IPS-20b (cell line): ENCODE measurements at regions not wholly inside any gene's neighbourhood (a gene's known extent, or its start where the extent isn't known, plus 50 kb on each side); places are given as distances from the start of the nearest gene placed in this dataset.
"Not testable (repeated sequence)": the region's sequence is repeated elsewhere in the genome, so short reads cannot be mapped to it uniquely, and the experiment has no call there.

ENCODE experiments used
- H3K27ac ChIP-seq: one replicate; pipeline ENCODE4 v1.5.1; 2013; ENCODE audit warnings: low read length
- H3K27me3 ChIP-seq: 2 replicates; pipeline ENCODE4 v1.6.1; 2013; ENCODE audit warnings: mild to moderate bottlenecking, low read length, inconsistent platforms; ENCODE audit not compliant: insufficient read depth
- H3K36me3 ChIP-seq: 2 replicates; pipeline ENCODE4 v1.6.1; 2013; ENCODE audit warnings: low read depth, mild to moderate bottlenecking, inconsistent platforms, low read length, moderate library complexity; ENCODE audit not compliant: insufficient read depth
- H3K4me1 ChIP-seq: 2 replicates; pipeline ENCODE4 v1.6.1; 2013; ENCODE audit warnings: mild to moderate bottlenecking, control low read depth, inconsistent platforms, low read length, moderate library complexity; ENCODE audit not compliant: insufficient read depth
- H3K4me3 ChIP-seq: 2 replicates; pipeline ENCODE4 v1.5.1; 2013; ENCODE audit warnings: mild to moderate bottlenecking, low read length, inconsistent platforms
- H3K9ac ChIP-seq: 2 replicates; pipeline ENCODE4 v1.6.1; 2013; ENCODE audit warnings: low read depth, mild to moderate bottlenecking, inconsistent platforms, low read length, moderate library complexity
- H3K9me3 ChIP-seq: 2 replicates; pipeline ENCODE4 v1.6.1; 2013; ENCODE audit warnings: mild to moderate bottlenecking, low read depth, low read length, inconsistent platforms; ENCODE audit not compliant: insufficient read depth

- not testable (repeated sequence) for H3K9me3 ChIP-seq, H3K4me1 ChIP-seq, H3K36me3 ChIP-seq, H3K27ac ChIP-seq, H3K9ac ChIP-seq, H3K27me3 ChIP-seq, H3K4me3 ChIP-seq
These were observed 170.3 kb upstream of the FAM174A start for GRCh38 chr5:100364757-100365478.

GRCh38 chr5:100364343-100364742, 170.8 kb upstream of the FAM174A start:
- not testable (repeated sequence) for H3K9me3 ChIP-seq

DNA sequence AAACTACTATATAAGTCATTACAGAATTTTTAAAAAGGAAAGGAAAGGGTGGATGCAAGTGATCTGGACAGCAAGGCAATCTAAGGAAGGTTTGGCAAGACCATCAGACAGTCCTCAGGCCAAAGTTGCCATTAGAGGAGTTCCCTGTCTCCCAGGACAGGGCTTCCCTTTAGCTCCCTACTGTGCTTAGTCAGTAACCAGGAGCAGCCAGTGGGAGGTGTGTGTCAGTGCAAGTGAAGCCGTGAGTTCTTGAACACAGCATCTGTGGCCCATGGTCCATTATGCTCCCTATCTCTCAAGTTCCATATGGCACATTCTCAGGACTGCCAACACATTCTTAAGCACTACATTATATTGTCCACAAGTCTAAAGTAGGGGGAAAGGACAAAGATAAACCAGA, 175.2 kb upstream of the FAM174A start:
- H3K4me3 ChIP-seq, H3K4me1 ChIP-seq, H3K9me3 ChIP-seq, H3K27ac ChIP-seq, H3K36me3 ChIP-seq, H3K9ac ChIP-seq, H3K27me3 ChIP-seq: not testable (repeated sequence)

More at GRCh38 chr5:100364343-100364742, 170.8 kb upstream of the FAM174A start:
- not testable (repeated sequence) for H3K4me3 ChIP-seq, H3K4me1 ChIP-seq, H3K9ac ChIP-seq, H3K27me3 ChIP-seq, H3K36me3 ChIP-seq, H3K27ac ChIP-seq

GRCh38 chr5:100346269-100346668, 188.9 kb upstream of the FAM174A start:
- H3K9ac ChIP-seq, result not testable (repeated sequence)

GRCh38 chr5:100341485-100341884, 193.7 kb upstream of the FAM174A start:
- H3K4me1 ChIP-seq, H3K9ac ChIP-seq, H3K36me3 ChIP-seq, H3K4me3 ChIP-seq, H3K9me3 ChIP-seq, H3K27me3 ChIP-seq, H3K27ac ChIP-seq: not testable (repeated sequence)

More at GRCh38 chr5:100346269-100346668, 188.9 kb upstream of the FAM174A start:
- H3K27me3 ChIP-seq, H3K36me3 ChIP-seq, H3K4me1 ChIP-seq, H3K27ac ChIP-seq, H3K4me3 ChIP-seq, H3K9me3 ChIP-seq: not testable (repeated sequence)

GRCh38 chr5:100322483-100322882, 212.7 kb upstream of the FAM174A start:
- no peak overlapping the region for H3K4me3 ChIP-seq
- H3K9me3 ChIP-seq, result no peaks in the 10 kb centered on the region
- no peaks in the 10 kb centered on the region for H3K36me3 ChIP-seq
- no peaks in the 10 kb centered on the region for H3K27me3 ChIP-seq
- no peak overlapping the region for H3K9ac ChIP-seq
- H3K27ac ChIP-seq, result no peak overlapping the region
- H3K4me1 ChIP-seq, result no peaks in the 10 kb centered on the region

DNA sequence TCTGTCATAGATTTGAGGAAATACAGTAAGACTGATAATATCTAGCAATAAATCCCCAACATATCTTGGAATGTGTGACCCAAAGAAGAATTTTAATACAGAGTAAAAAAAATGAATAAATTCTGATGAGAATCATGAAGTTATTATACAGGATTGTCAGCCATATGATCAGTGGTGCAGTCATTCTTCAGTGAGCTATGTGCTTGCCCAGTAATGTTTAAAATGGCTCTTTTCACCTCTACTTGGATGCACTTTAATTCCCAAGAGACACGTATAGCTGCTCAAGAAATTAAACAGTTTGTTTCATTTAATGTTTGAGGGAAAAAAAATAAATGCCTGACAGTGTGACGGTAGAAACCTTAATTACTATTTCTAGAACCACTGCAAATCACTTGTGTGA, 215.3 kb upstream of the FAM174A start:
- no peak overlapping the region for H3K4me3 ChIP-seq
- H3K27me3 ChIP-seq, result no peaks in the 10 kb centered on the region
- peaks cover 4% of the 10 kb centered on the region; the same call in 1 of the 2 replicates for H3K9me3 ChIP-seq
- no peak overlapping the region for H3K9ac ChIP-seq
- no peaks in the 10 kb centered on the region for H3K36me3 ChIP-seq
- H3K27ac ChIP-seq, result no peak overlapping the region
- H3K4me1 ChIP-seq, result no peaks in the 10 kb centered on the region

DNA sequence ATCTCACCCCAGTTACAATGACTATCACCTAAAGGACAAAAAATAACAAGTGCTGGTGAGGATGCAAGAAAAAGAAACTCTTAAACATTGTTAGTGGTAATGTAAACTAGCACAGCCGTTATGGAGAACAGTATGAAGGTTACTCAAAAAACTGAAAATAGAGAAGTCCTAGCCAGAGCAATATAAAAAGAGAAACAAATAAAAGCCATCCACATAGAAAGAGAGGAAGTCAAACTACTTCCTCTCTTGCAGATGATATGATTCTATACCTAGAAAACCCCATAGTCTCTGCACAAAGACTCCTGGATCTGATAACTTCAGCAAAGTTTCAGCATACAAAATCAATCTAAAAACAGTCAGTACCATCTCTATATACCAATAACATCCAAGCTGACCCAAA, 221.5 kb upstream of the FAM174A start:
- Histone ChIP-seq H3K27me3 (no peaks in the 10 kb centered on the region), H3K9ac (no peak overlapping the region), H3K9me3 (peaks cover 7% of the 10 kb centered on the region; the same call in 1 of the 2 replicates), H3K27ac (no peak overlapping the region), H3K4me1 (no peaks in the 10 kb centered on the region), H3K36me3 (no peaks in the 10 kb centered on the region), H3K4me3 (no peak overlapping the region)

- H3K4me1 ChIP-seq, result no peaks in the 10 kb centered on the region
- H3K9ac ChIP-seq, result no peak overlapping the region
- no peak overlapping the region for H3K27ac ChIP-seq
- no peaks in the 10 kb centered on the region for H3K27me3 ChIP-seq
- peaks cover 7% of the 10 kb centered on the region; the same call in 1 of the 2 replicates for H3K9me3 ChIP-seq
- no peak overlapping the region for H3K4me3 ChIP-seq
- H3K36me3 ChIP-seq, result no peaks in the 10 kb centered on the region
These were observed 223.4 kb upstream of the FAM174A start for GRCh38 chr5:100311806-100312205.

DNA sequence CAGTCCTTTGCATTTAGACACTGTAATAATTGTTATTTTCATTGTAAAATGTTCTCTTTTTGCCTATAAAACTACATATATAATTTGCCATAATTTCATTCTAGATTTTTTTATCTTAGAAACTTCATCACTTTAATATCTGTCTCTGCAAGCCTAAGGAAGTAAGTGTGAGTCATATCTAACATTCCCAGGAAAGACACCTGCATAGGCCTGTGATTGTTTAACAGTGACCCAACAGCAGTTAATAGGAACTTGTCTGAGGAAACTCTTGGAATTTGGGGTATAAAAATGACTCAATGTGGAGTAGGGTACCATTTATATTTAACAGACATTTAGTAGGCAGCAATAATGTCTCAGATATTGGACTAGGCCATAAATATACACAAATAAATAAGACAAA, 229.2 kb upstream of the FAM174A start:
- H3K9ac ChIP-seq, result no peak overlapping the region
- no peak overlapping the region for H3K27ac ChIP-seq
- H3K27me3 ChIP-seq, result no peaks in the 10 kb centered on the region
- H3K9me3 ChIP-seq, result no peaks in the 10 kb centered on the region
- H3K4me1 ChIP-seq, result no peaks in the 10 kb centered on the region
- no peaks in the 10 kb centered on the region for H3K36me3 ChIP-seq
- H3K4me3 ChIP-seq, result no peak overlapping the region

- Histone ChIP-seq H3K4me1 (no peaks in the 10 kb centered on the region), H3K9me3 (no peaks in the 10 kb centered on the region), H3K27ac (no peak overlapping the region), H3K4me3 (no peak overlapping the region), H3K27me3 (no peaks in the 10 kb centered on the region), H3K36me3 (no peaks in the 10 kb centered on the region), H3K9ac (no peak overlapping the region)
These were observed 232.0 kb upstream of the FAM174A start for GRCh38 chr5:100303216-100303615.

DNA sequence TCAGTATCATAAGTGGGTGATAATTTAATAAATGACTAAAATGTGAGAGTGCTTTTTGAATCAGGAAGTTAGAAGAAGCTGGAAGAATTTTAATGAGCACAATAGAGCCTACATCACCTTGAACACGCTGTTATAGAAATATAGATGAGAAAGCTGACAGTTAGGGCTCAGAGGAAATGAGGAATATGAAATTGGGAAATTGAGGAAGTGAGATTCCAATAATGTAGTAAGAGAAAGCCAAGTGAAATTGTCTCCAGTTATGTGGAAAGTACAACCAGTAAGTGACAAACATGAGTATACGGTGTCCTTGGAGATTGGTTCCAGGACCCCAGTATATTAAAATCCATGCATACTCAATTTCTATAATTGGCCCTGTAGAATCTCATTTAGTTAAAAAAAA, 235.9 kb upstream of the FAM174A start:
- Histone ChIP-seq H3K9me3 (no peaks in the 10 kb centered on the region), H3K4me3 (no peak overlapping the region), H3K27ac (no peak overlapping the region), H3K9ac (no peak overlapping the region), H3K36me3 (no peaks in the 10 kb centered on the region), H3K4me1 (no peaks in the 10 kb centered on the region), H3K27me3 (no peaks in the 10 kb centered on the region)
